HFF-Myc (cell line): ENCODE measurements at regions not wholly inside any gene's neighbourhood (a gene's known extent, or its start where the extent isn't known, plus 50 kb on each side); places are given as distances from the start of the nearest gene placed in this dataset.

Source experiments
- DNase-seq: peaks from one replicate; pipeline ENCODE4 v3.0.0-alpha.2; 2011; ENCODE audit warnings: low read depth; ENCODE audit errors: extremely low read depth
- H3K4me3 ChIP-seq: replicated peaks from 2 replicates; pipeline ENCODE4 v1.5.1; 2011; ENCODE audit warnings: low read depth, mild to moderate bottlenecking, control low read depth, low read length
- TF ChIP-seq, protein P1 (sequence below): IDR thresholded peaks from 2 replicates; pipeline ENCODE4 v1.5.1; 2012; ENCODE audit warnings: mild to moderate bottlenecking, low read depth, low read length, control low read depth; ENCODE audit errors: missing control alignments

DNA sequence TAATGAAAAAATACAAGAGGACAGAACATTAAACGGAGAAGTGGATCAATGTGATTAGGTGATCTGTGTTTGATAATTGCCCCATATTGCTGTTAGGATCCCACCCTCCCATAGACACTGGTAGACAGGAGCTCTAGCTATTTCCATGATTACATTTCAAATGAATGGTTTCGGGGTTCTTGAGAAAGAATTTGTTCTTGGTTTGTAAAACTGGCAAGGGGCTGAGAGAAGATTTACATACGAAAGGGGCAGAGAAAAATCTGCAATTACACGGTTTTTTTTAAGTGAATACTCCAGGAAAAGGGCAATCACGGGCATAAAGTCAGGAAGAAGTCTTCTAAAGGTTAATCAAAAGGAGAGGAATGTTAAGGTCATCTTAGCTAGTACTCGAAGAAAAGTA is 2125.7 kb upstream of the PCDH20 start:
- TF ChIP-seq, protein P1, sequence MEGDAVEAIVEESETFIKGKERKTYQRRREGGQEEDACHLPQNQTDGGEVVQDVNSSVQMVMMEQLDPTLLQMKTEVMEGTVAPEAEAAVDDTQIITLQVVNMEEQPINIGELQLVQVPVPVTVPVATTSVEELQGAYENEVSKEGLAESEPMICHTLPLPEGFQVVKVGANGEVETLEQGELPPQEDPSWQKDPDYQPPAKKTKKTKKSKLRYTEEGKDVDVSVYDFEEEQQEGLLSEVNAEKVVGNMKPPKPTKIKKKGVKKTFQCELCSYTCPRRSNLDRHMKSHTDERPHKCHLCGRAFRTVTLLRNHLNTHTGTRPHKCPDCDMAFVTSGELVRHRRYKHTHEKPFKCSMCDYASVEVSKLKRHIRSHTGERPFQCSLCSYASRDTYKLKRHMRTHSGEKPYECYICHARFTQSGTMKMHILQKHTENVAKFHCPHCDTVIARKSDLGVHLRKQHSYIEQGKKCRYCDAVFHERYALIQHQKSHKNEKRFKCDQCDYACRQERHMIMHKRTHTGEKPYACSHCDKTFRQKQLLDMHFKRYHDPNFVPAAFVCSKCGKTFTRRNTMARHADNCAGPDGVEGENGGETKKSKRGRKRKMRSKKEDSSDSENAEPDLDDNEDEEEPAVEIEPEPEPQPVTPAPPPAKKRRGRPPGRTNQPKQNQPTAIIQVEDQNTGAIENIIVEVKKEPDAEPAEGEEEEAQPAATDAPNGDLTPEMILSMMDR = no peak
- no peak overlapping the region for H3K4me3 ChIP-seq
- no peak for DNase-seq

DNA sequence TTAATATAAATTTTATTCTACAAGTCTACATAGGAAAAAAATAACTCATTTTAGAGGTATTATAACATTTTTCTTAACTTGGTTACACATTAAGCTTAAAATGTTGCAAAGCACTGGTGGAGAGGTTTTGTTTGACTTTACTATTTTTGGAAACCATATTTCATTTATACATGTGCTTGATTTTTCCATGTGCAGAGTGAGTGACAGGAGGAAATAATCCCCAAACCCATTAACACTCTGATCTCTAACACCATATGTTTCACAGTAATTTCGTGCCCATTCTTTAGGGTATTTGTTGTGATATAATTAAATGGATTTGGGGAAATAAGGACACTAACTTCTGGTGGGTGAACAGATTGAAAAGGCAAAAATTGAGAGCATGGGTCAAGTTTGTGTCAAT is 2124.4 kb upstream of the PCDH20 start:
- TF ChIP-seq, protein P1 = no peak
- no peak for DNase-seq

GRCh38 chr13:63517371-63517770 is 2101.7 kb upstream of the PCDH20 start:
- no peak overlapping the region for H3K4me3 ChIP-seq
- DNase-seq = peak; percentile 35
- TF ChIP-seq, protein P1 = no peak

More for the DNA sequence above, 2124.4 kb upstream of the PCDH20 start:
- H3K4me3 ChIP-seq = no peak overlapping the region

DNA sequence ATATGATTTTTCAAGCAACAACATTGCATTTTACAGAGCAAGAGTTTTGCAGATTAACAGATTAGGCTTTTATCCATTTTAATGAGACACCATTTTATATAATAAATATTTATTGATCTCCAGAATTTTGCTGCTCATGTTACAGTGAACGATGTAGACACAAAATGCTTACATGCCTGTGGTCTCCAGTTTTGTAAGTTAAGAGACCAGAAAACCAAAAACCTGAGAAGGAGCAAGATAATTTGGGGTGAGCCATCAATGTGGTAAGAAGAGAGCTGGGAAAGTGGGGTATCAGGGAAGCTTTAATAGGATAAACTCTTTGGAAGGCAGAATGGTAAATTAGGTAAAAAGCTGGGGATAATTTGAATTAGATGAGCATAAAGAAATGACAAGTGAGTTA is 2100.5 kb upstream of the PCDH20 start:
- no peak for DNase-seq

DNA sequence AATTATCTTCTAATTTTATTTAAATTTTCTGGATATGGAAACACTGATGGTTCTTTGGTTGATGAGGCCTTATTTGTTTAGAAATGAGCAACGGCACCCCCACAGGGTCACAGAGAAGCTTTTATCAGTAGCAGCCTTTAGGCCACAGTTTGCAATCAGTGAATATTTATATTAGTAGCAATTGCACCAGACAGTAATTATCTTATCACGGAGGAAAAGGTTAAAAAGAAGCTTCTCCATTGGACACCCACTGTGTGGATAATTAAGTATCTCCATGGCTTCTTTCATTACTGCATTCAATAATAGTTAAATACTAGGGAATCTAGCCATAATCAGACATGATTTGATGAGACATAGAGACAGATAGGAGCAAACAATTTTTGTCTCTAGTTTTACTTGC is 2099.2 kb upstream of the PCDH20 start:
- TF ChIP-seq, protein P1 = no peak
- no peak for DNase-seq
- no peak overlapping the region for H3K4me3 ChIP-seq

More for the DNA sequence above, 2100.5 kb upstream of the PCDH20 start:
- TF ChIP-seq, protein P1 = no peak
- no peak overlapping the region for H3K4me3 ChIP-seq

- TF ChIP-seq, protein P1 = no peak
- H3K4me3 ChIP-seq = no peak overlapping the region
- DNase-seq = no peak
These were observed 2096.4 kb upstream of the PCDH20 start for GRCh38 chr13:63512095-63512494.

- no peak for DNase-seq
- TF ChIP-seq, protein P1 = no peak
These were observed 2086.1 kb upstream of the PCDH20 start for GRCh38 chr13:63501702-63502101.

More at GRCh38 chr13:63501702-63502101, 2086.1 kb upstream of the PCDH20 start:
- H3K4me3 ChIP-seq = no peak overlapping the region
